GM23338 (cell line): ENCODE measurements at regions not wholly inside any gene's neighbourhood (a gene's known extent, or its start where the extent isn't known, plus 50 kb on each side); places are given as distances from the start of the nearest gene placed in this dataset.

ENCODE experiments used
- CREB1 ChIP-seq: fragments of 250-450 bp; sonication (Bioruptor Pico); IDR thresholded peaks from 2 replicates; pipeline ENCODE4 v1.5.0; 2020; ENCODE audit warnings: low read depth, mild to moderate bottlenecking, moderate library complexity
- EZH2 ChIP-seq: fragments of 200-600 bp; sonication (generic); IDR thresholded peaks from one replicate; pipeline ENCODE4 v1.8.0; 2017; ENCODE audit warnings: antibody characterized with exemption, mild to moderate bottlenecking, low read depth; ENCODE audit not compliant: unreplicated experiment
- EZH2phosphoT487 ChIP-seq: fragments of 200-600 bp; sonication (generic); IDR thresholded peaks from one replicate; pipeline ENCODE4 v1.8.1; 2018; ENCODE audit warnings: antibody characterized with exemption; ENCODE audit not compliant: unreplicated experiment
- NANOG ChIP-seq: IDR thresholded peaks from 2 replicates; pipeline ENCODE4 v1.6.1; 2016; ENCODE audit warnings: antibody characterized with exemption, borderline replicate concordance
- POLR2AphosphoS5 ChIP-seq: IDR thresholded peaks from 2 replicates; pipeline ENCODE4 v1.6.1; 2016; ENCODE audit warnings: antibody characterized with exemption, low read depth
- TF ChIP-seq, protein P1 (sequence below): IDR thresholded peaks from one replicate; pipeline ENCODE4 v1.6.1; 2018; ENCODE audit warnings: antibody characterized with exemption; ENCODE audit not compliant: unreplicated experiment
- TF ChIP-seq, protein P2 (sequence below), 2 experiments: fragments of 200-600 bp in 1 of 2; sonication (generic) in 1 of 2; conservative IDR thresholded peaks; 2 replicates each; pipeline versions ENCODE4 v1.5.1 to v1.6.1; 2016 to 2017; ENCODE audit warnings: antibody characterized with exemption in 2 of 2, low read depth in 2 of 2, mild to moderate bottlenecking in 2 of 2, moderate library complexity in 1 of 2
- TF ChIP-seq, protein P3 (sequence below): IDR thresholded peaks from 2 replicates; pipeline ENCODE4 v1.6.1; 2016; ENCODE audit warnings: antibody characterized with exemption

DNA sequence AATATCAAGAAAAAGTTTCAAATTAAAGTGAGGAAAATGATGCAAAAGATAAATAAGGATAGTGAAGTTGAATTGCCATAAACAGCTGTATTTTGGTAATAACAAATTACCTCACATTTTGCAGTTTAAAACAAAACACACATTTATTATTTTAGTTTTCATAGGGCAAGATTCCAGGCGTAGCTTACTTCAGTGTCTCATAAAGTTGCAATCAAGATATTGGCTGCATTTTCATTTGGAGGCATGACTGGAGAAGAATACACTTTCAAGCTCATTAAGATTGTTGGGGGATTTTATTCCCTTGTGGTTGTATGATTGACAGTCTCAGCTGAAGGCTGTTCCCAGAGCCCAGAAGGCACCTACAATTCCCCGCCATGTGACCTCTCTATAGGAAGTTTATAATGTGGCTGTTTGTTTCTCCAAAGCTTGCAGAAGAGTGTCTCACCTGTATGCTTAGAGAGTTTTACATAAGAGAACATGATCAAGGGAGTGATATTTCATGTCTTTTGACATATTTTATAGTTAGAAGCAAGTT is 151.4 kb downstream of the OTOL1 start:
- TF ChIP-seq, protein P1, sequence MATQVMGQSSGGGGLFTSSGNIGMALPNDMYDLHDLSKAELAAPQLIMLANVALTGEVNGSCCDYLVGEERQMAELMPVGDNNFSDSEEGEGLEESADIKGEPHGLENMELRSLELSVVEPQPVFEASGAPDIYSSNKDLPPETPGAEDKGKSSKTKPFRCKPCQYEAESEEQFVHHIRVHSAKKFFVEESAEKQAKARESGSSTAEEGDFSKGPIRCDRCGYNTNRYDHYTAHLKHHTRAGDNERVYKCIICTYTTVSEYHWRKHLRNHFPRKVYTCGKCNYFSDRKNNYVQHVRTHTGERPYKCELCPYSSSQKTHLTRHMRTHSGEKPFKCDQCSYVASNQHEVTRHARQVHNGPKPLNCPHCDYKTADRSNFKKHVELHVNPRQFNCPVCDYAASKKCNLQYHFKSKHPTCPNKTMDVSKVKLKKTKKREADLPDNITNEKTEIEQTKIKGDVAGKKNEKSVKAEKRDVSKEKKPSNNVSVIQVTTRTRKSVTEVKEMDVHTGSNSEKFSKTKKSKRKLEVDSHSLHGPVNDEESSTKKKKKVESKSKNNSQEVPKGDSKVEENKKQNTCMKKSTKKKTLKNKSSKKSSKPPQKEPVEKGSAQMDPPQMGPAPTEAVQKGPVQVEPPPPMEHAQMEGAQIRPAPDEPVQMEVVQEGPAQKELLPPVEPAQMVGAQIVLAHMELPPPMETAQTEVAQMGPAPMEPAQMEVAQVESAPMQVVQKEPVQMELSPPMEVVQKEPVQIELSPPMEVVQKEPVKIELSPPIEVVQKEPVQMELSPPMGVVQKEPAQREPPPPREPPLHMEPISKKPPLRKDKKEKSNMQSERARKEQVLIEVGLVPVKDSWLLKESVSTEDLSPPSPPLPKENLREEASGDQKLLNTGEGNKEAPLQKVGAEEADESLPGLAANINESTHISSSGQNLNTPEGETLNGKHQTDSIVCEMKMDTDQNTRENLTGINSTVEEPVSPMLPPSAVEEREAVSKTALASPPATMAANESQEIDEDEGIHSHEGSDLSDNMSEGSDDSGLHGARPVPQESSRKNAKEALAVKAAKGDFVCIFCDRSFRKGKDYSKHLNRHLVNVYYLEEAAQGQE = no peak
- TF ChIP-seq, protein P2, sequence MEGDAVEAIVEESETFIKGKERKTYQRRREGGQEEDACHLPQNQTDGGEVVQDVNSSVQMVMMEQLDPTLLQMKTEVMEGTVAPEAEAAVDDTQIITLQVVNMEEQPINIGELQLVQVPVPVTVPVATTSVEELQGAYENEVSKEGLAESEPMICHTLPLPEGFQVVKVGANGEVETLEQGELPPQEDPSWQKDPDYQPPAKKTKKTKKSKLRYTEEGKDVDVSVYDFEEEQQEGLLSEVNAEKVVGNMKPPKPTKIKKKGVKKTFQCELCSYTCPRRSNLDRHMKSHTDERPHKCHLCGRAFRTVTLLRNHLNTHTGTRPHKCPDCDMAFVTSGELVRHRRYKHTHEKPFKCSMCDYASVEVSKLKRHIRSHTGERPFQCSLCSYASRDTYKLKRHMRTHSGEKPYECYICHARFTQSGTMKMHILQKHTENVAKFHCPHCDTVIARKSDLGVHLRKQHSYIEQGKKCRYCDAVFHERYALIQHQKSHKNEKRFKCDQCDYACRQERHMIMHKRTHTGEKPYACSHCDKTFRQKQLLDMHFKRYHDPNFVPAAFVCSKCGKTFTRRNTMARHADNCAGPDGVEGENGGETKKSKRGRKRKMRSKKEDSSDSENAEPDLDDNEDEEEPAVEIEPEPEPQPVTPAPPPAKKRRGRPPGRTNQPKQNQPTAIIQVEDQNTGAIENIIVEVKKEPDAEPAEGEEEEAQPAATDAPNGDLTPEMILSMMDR (conservative IDR thresholded peaks at IDR 0.05; ENCODE audit: low read depth in 2 of 2) = no peak
- no peak for TF ChIP-seq EZH2
- no peak for TF ChIP-seq POLR2AphosphoS5
- TF ChIP-seq EZH2phosphoT487 = no peak
- TF ChIP-seq, protein P3, sequence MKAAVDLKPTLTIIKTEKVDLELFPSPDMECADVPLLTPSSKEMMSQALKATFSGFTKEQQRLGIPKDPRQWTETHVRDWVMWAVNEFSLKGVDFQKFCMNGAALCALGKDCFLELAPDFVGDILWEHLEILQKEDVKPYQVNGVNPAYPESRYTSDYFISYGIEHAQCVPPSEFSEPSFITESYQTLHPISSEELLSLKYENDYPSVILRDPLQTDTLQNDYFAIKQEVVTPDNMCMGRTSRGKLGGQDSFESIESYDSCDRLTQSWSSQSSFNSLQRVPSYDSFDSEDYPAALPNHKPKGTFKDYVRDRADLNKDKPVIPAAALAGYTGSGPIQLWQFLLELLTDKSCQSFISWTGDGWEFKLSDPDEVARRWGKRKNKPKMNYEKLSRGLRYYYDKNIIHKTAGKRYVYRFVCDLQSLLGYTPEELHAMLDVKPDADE = no peak
- no peak for TF ChIP-seq NANOG
- no peak for TF ChIP-seq CREB1 (CRISPR knock-in tag)
